ENCODE measurements at regions not wholly inside any gene's neighbourhood (a gene's known extent, or its start where the extent isn't known, plus 50 kb on each side); places are given as distances from the start of the nearest gene placed in this dataset.

GRCh38 chr16:52318302-52319009 is 228.5 kb downstream of the TOX3 start:
- TF ChIP-seq CTCF (conservative IDR thresholded peaks at IDR 0.05) (no peak), EZH2 (IDR thresholded peaks at IDR 0.05; ENCODE audit: low read depth) (no peak)
